Endothelial cell of umbilical vein (primary cell): ENCODE measurements at regions not wholly inside any gene's neighbourhood (a gene's known extent, or its start where the extent isn't known, plus 50 kb on each side); places are given as distances from the start of the nearest gene placed in this dataset.

ENCODE experiments used
- BruUV-seq: library from RNA; stranded (reverse); fragments of 400-500 nt; replicated peaks from 2 replicates; lab custom pipeline; 2021; lab: Mats Ljungman, UMichigan
- CTCF ChIA-PET: fragments of 300-600, 350-600 bp; sonication (Branson Sonifier 250); formaldehyde crosslinking; loops from one replicate; lab custom pipeline; 2021; ENCODE audit warnings: antibody characterized with exemption, inconsistent platforms; lab: Charles Lee
- POLR2A ChIA-PET: fragments of 300-600, 350-600 bp; sonication (Branson Sonifier 250); formaldehyde crosslinking; loops from one replicate; lab custom pipeline; 2021; ENCODE audit warnings: antibody characterized with exemption, inconsistent platforms; lab: Charles Lee
- DNase-seq: peaks from one replicate; pipeline ENCODE4 v3.0.0-alpha.2; 2011; ENCODE audit warnings: low read depth, low spot score
- FAIRE-seq: peaks from 2 replicates; lab custom pipeline; 2011; peaks lifted over from hg19 to GRCh38; lab: Jason Lieb, UNC
- H2AFZ ChIP-seq: 2 replicates; pipeline ENCODE4 v1.6.0; 2012; ENCODE audit warnings: low read depth, low read length, control low read depth, inconsistent platforms
- H3K27ac ChIP-seq: 2 replicates; pipeline ENCODE4 v1.5.1; 2011; ENCODE audit warnings: low read depth, mild to moderate bottlenecking, control low read depth, low read length, moderate library complexity; ENCODE audit not compliant: insufficient read depth
- H3K27me3 ChIP-seq, 2 experiments: 2 replicates each; pipeline versions ENCODE4 v1.6.0 to v1.6.1; 2011; ENCODE audit warnings: low read length in 2 of 2, mixed read lengths in 1 of 2; ENCODE audit not compliant: control insufficient read depth in 2 of 2, insufficient read depth in 2 of 2
- H3K36me3 ChIP-seq, 2 experiments: 2 replicates in 1 of 2; 3 replicates in 1 of 2; pipeline ENCODE4 v1.5.1; 2011; ENCODE audit warnings: low read length in 2 of 2, mild to moderate bottlenecking in 1 of 2, moderate library complexity in 1 of 2; ENCODE audit not compliant: control insufficient read depth in 2 of 2, insufficient read depth in 2 of 2; ENCODE audit errors: extremely low read depth in 1 of 2
- H3K4me1 ChIP-seq: 3 replicates; pipeline ENCODE4 v1.5.1; 2011; ENCODE audit warnings: mild to moderate bottlenecking, low read length; ENCODE audit not compliant: control insufficient read depth, insufficient read depth; ENCODE audit errors: extremely low read depth
- H3K4me2 ChIP-seq: 2 replicates; pipeline ENCODE4 v1.6.1; 2011; ENCODE audit warnings: low read length, control low read depth, mixed read lengths; ENCODE audit not compliant: insufficient read depth
- H3K4me3 ChIP-seq, 3 experiments: fragments of 200-600 bp in 1 of 3; sonication (generic), shearing (Covaris generic) in 1 of 3; replicated peaks in 1 of 3; 2 replicates each; pipeline ENCODE4 v1.5.1; 2011 to 2016; ENCODE audit warnings: control low read depth in 3 of 3, low read length in 3 of 3, mild to moderate bottlenecking in 2 of 3, inconsistent platforms in 1 of 3, low read depth in 1 of 3, moderate library complexity in 1 of 3; ENCODE audit not compliant: insufficient read depth in 1 of 3
- H3K79me2 ChIP-seq: 2 replicates; pipeline ENCODE4 v1.6.0; 2012; ENCODE audit warnings: low read length, inconsistent platforms; ENCODE audit not compliant: control insufficient read depth, insufficient read depth
- H3K9ac ChIP-seq: replicated peaks from 2 replicates; pipeline ENCODE3; 2011; ENCODE audit warnings: low read length, control low read depth; ENCODE audit not compliant: insufficient read depth; ENCODE audit errors: extremely low read depth
- H3K9me1 ChIP-seq: replicated peaks from 3 replicates; pipeline ENCODE4 v1.6.0; 2011; ENCODE audit warnings: mild to moderate bottlenecking, low read length; ENCODE audit not compliant: control insufficient read depth, insufficient read depth; ENCODE audit errors: extremely low read depth
- H3K9me3 ChIP-seq: replicated peaks from 2 replicates; pipeline ENCODE4 v1.5.1; 2012; ENCODE audit warnings: low read length, inconsistent platforms; ENCODE audit not compliant: control insufficient read depth, insufficient read depth
- H4K20me1 ChIP-seq: replicated peaks from 2 replicates; pipeline ENCODE3; 2011; ENCODE audit warnings: mild to moderate bottlenecking, low read length; ENCODE audit not compliant: control insufficient read depth, insufficient read depth; ENCODE audit errors: extremely low read depth
- JUN ChIP-seq: IDR thresholded peaks from 2 replicates; pipeline ENCODE4 v1.6.1; 2011; ENCODE audit warnings: borderline replicate concordance, low read depth; ENCODE audit not compliant: insufficient read length, insufficient read depth
- MYC ChIP-seq: IDR thresholded peaks from one replicate; pipeline ENCODE4 v1.6.1; 2011; ENCODE audit warnings: mild to moderate bottlenecking, low read depth, low read length
- dilution Hi-C: fragments of 300-500 bp; cut with MboI; formaldehyde crosslinking; loops from one replicate; pipeline ENCODE4 v1.15.0; 2019; ENCODE audit warnings: low sequenced_read_pairs; ENCODE audit not compliant: extremely low pct_ligation_motif_present
- intact Hi-C: fragments of 100-400 bp; cut with micrococcal nuclease; formaldehyde crosslinking; loops from one replicate; pipeline ENCODE4 v1.10.0; 2022
- TF ChIP-seq, protein P1 (sequence below), 2 donors: IDR thresholded peaks; 1 replicate in 1 of 2; 2 replicates in 1 of 2; pipeline ENCODE4 v1.5.1; 2011; ENCODE audit warnings: low read length in 2 of 2, mild to moderate bottlenecking in 2 of 2, moderate library complexity in 2 of 2, control low read depth in 1 of 2, inconsistent platforms in 1 of 2, low read depth in 1 of 2; ENCODE audit not compliant: insufficient read depth in 1 of 2; ENCODE audit errors: extremely low read depth in 1 of 2

DNA sequence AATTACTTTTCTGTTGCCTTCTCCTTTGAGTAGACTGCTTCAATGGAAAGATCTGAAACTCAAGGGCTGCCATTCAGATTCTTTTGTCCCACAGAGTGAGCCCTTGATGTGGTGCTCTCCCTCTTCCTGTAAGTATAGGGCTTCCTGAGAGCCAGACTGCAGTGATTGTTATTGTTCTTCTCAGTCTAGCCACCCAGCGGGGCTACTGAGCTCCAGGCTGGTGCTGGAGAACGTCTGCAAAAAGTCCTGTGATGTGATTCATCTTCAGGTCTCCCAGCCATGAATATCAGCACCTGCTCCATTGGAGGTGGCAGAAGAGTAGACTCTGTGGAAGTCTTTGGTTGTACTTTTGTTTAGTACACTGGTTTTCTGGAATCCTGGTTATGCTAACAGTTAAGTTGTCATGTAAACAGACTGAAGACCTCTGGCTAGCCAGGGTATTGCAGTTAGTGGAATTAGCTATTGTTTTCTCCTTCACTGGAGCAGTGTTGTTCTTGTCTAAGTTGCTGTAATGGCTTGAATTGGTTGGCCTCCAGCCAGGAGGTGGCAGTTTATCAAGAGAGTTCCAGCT is 240.9 kb downstream of the COL12A1 start:
- ChIA-PET POLR2A (no interaction called here), CTCF (interaction anchor here (1.0 kb wide), 1 partner anchor 8 kb away, joined by 3 read pairs; no protein-coding TSS in a partner anchor)
- intact Hi-C loops = loop anchor here (10.0 kb wide), 1 partner anchor 360 kb away; no protein-coding TSS in a partner anchor
- dilution Hi-C loops = no loop called here
- no peaks in the 10 kb centered on the region for H3K9me1 ChIP-seq
- no peaks in the 10 kb centered on the region for H3K27me3 ChIP-seq
- H2AFZ ChIP-seq = no peak overlapping the region
- no peak overlapping the region for H3K9ac ChIP-seq
- H3K4me2 ChIP-seq = no peak overlapping the region
- no peaks in the 10 kb centered on the region for H3K79me2 ChIP-seq
- H3K4me1 ChIP-seq = peaks cover 9% of the 10 kb centered on the region
- no peaks in the 10 kb centered on the region for H4K20me1 ChIP-seq
- TF ChIP-seq, protein P1, sequence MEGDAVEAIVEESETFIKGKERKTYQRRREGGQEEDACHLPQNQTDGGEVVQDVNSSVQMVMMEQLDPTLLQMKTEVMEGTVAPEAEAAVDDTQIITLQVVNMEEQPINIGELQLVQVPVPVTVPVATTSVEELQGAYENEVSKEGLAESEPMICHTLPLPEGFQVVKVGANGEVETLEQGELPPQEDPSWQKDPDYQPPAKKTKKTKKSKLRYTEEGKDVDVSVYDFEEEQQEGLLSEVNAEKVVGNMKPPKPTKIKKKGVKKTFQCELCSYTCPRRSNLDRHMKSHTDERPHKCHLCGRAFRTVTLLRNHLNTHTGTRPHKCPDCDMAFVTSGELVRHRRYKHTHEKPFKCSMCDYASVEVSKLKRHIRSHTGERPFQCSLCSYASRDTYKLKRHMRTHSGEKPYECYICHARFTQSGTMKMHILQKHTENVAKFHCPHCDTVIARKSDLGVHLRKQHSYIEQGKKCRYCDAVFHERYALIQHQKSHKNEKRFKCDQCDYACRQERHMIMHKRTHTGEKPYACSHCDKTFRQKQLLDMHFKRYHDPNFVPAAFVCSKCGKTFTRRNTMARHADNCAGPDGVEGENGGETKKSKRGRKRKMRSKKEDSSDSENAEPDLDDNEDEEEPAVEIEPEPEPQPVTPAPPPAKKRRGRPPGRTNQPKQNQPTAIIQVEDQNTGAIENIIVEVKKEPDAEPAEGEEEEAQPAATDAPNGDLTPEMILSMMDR (IDR thresholded peaks at IDR 0.05; ENCODE audit: extremely low read depth in 1 of 2, insufficient read depth in 1 of 2, low read depth in 1 of 2, low read length in 2 of 2) = peak; percentile 0 to 8
- TF ChIP-seq MYC (no peak), JUN (no peak)
- FAIRE-seq = no peak
- DNase-seq = peak; percentile 30
- no peaks in the 10 kb centered on the region for H3K9me3 ChIP-seq
- BruUV-seq = no TSS peak
- no peaks in the 10 kb centered on the region for H3K36me3 ChIP-seq
- no peak overlapping the region for H3K4me3 ChIP-seq
- H3K27ac ChIP-seq = no peak overlapping the region
